ENCODE measurements at regions not wholly inside any gene's neighbourhood (a gene's known extent, or its start where the extent isn't known, plus 50 kb on each side); places are given as distances from the start of the nearest gene placed in this dataset.

GRCh38 chr21:27424601-27425000 is 457.7 kb upstream of the ADAMTS5 start:
- DNase-seq (ENCODE audit: low spot score): no peak

GRCh38 chr21:27423906-27424595 is 457.2 kb upstream of the ADAMTS5 start:
- DNase-seq (ENCODE audit: low spot score): no peak

- no peak for DNase-seq (ENCODE audit: low spot score)
Observed at GRCh38 chr21:27423038-27423437, 456.1 kb upstream of the ADAMTS5 start.

GRCh38 chr21:27422435-27422834 is 455.5 kb upstream of the ADAMTS5 start:
- DNase-seq (ENCODE audit: low spot score): no peak

GRCh38 chr21:27421654-27422053 is 454.8 kb upstream of the ADAMTS5 start:
- no peak for DNase-seq (ENCODE audit: low spot score)

- no peak for DNase-seq (ENCODE audit: low spot score)
Observed at GRCh38 chr21:27419153-27419552, 452.3 kb upstream of the ADAMTS5 start.

- no peak for DNase-seq (ENCODE audit: low spot score)
Observed at GRCh38 chr21:27418346-27418745, 451.5 kb upstream of the ADAMTS5 start.

- DNase-seq (ENCODE audit: low spot score): no peak
Observed at GRCh38 chr21:27412530-27412929, 445.6 kb upstream of the ADAMTS5 start.

- no peak for DNase-seq (ENCODE audit: low spot score)
Observed at GRCh38 chr21:27408826-27409225, 441.9 kb upstream of the ADAMTS5 start.

GRCh38 chr21:27407271-27407670 is 440.4 kb upstream of the ADAMTS5 start:
- no peak for DNase-seq (ENCODE audit: low spot score)

- no peak for DNase-seq (ENCODE audit: low spot score)
Observed at GRCh38 chr21:27406300-27407009, 439.6 kb upstream of the ADAMTS5 start.

- no peak for DNase-seq (ENCODE audit: low spot score)
Observed at GRCh38 chr21:27403011-27403410, 436.1 kb upstream of the ADAMTS5 start.

GRCh38 chr21:27400045-27400444 is 433.2 kb upstream of the ADAMTS5 start:
- DNase-seq (ENCODE audit: low spot score): no peak

GRCh38 chr21:27397578-27397977 is 430.7 kb upstream of the ADAMTS5 start:
- no peak for DNase-seq (ENCODE audit: low spot score)

- no peak for DNase-seq (ENCODE audit: low spot score)
Observed at GRCh38 chr21:27393726-27394125, 426.8 kb upstream of the ADAMTS5 start.

- no peak for DNase-seq (ENCODE audit: low spot score)
Observed at GRCh38 chr21:27391990-27392389, 425.1 kb upstream of the ADAMTS5 start.

GRCh38 chr21:27390384-27390783 is 423.5 kb upstream of the ADAMTS5 start:
- no peak for DNase-seq (ENCODE audit: low spot score)

GRCh38 chr21:27388825-27389224 is 421.9 kb upstream of the ADAMTS5 start:
- no peak for DNase-seq (ENCODE audit: low spot score)

GRCh38 chr21:27382404-27382803 is 415.5 kb upstream of the ADAMTS5 start:
- no peak for DNase-seq (ENCODE audit: low spot score)

- no peak for DNase-seq (ENCODE audit: low spot score)
Observed at GRCh38 chr21:27380303-27380702, 413.4 kb upstream of the ADAMTS5 start.

GRCh38 chr21:27379354-27379753 is 412.5 kb upstream of the ADAMTS5 start:
- no peak for DNase-seq (ENCODE audit: low spot score)

- no peak for DNase-seq (ENCODE audit: low spot score)
Observed at GRCh38 chr21:27372381-27372780, 405.5 kb upstream of the ADAMTS5 start.

GRCh38 chr21:27371975-27372331 is 405.1 kb upstream of the ADAMTS5 start:
- no peak for DNase-seq (ENCODE audit: low spot score)

Data from RKO (cell line).